PC-9 (cell line): ENCODE measurements at regions not wholly inside any gene's neighbourhood (a gene's known extent, or its start where the extent isn't known, plus 50 kb on each side); places are given as distances from the start of the nearest gene placed in this dataset.

ENCODE experiments used
- EZH2 ChIP-seq: fragments of 200-600 bp; sonication (generic); IDR thresholded peaks from 2 replicates; pipeline ENCODE4 v1.8.0; 2017; ENCODE audit warnings: antibody characterized with exemption, low read depth
- TF ChIP-seq, protein P1 (sequence below): fragments of 200-600 bp; sonication (generic); conservative IDR thresholded peaks from 2 replicates; pipeline ENCODE4 v1.6.1; 2017; ENCODE audit warnings: mixed run types, antibody characterized with exemption, mild to moderate bottlenecking, moderate library complexity

DNA sequence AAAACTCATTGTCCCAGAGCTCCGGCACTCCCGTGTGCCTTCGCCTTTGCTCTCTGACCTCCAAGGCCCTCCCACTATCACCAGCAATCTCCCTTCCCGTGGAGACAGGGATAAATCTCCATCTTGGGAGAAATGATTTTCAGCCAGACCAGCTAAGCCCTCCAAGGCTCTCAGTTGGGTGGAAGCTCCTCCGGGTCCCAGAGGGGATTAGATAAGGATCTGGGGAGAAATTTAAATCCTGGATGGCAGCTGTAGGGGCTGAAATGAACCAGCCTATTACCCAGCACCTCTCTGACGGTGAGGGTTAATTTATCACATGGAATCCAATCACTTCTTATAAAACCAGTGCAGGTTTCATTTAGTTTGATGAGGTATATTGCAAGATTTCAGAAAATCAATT lies 366.2 kb downstream of the FBXW7 start:
- TF ChIP-seq, protein P1, sequence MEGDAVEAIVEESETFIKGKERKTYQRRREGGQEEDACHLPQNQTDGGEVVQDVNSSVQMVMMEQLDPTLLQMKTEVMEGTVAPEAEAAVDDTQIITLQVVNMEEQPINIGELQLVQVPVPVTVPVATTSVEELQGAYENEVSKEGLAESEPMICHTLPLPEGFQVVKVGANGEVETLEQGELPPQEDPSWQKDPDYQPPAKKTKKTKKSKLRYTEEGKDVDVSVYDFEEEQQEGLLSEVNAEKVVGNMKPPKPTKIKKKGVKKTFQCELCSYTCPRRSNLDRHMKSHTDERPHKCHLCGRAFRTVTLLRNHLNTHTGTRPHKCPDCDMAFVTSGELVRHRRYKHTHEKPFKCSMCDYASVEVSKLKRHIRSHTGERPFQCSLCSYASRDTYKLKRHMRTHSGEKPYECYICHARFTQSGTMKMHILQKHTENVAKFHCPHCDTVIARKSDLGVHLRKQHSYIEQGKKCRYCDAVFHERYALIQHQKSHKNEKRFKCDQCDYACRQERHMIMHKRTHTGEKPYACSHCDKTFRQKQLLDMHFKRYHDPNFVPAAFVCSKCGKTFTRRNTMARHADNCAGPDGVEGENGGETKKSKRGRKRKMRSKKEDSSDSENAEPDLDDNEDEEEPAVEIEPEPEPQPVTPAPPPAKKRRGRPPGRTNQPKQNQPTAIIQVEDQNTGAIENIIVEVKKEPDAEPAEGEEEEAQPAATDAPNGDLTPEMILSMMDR = no peak
- TF ChIP-seq EZH2 = no peak
